ENCODE measurements at regions not wholly inside any gene's neighbourhood (a gene's known extent, or its start where the extent isn't known, plus 50 kb on each side); places are given as distances from the start of the nearest gene placed in this dataset.

GRCh38 chr3:101932326-101933068, 83.2 kb downstream of the NFKBIZ start:
- H3K27ac ChIP-seq: no peak overlapping the region

GRCh38 chr3:101936419-101937356, 87.4 kb downstream of the NFKBIZ start:
- TF ChIP-seq CTCF (conservative IDR thresholded peaks at IDR 0.05): no peak
- no peak overlapping the region for H3K27ac ChIP-seq

More at GRCh38 chr3:101932326-101933068, 83.2 kb downstream of the NFKBIZ start:
- TF ChIP-seq CTCF (conservative IDR thresholded peaks at IDR 0.05): no peak

- no peak overlapping the region for H3K27ac ChIP-seq
These were observed 89.0 kb downstream of the NFKBIZ start for GRCh38 chr3:101938262-101938847.

GRCh38 chr3:101939361-101940049, 90.2 kb downstream of the NFKBIZ start:
- H3K27ac ChIP-seq: no peak overlapping the region

More at GRCh38 chr3:101938262-101938847, 89.0 kb downstream of the NFKBIZ start:
- TF ChIP-seq CTCF (conservative IDR thresholded peaks at IDR 0.05): no peak

GRCh38 chr3:101940521-101941317, 91.4 kb downstream of the NFKBIZ start:
- no peak overlapping the region for H3K27ac ChIP-seq
- no peak for TF ChIP-seq CTCF (conservative IDR thresholded peaks at IDR 0.05)

More at GRCh38 chr3:101939361-101940049, 90.2 kb downstream of the NFKBIZ start:
- no peak for TF ChIP-seq CTCF (conservative IDR thresholded peaks at IDR 0.05)

- no peak for TF ChIP-seq CTCF (conservative IDR thresholded peaks at IDR 0.05)
- no peak overlapping the region for H3K27ac ChIP-seq
These were observed 92.2 kb downstream of the NFKBIZ start for GRCh38 chr3:101941318-101942040.

Data from VCaP (cell line).